ENCODE measurements at regions not wholly inside any gene's neighbourhood (a gene's known extent, or its start where the extent isn't known, plus 50 kb on each side); places are given as distances from the start of the nearest gene placed in this dataset.

DNA sequence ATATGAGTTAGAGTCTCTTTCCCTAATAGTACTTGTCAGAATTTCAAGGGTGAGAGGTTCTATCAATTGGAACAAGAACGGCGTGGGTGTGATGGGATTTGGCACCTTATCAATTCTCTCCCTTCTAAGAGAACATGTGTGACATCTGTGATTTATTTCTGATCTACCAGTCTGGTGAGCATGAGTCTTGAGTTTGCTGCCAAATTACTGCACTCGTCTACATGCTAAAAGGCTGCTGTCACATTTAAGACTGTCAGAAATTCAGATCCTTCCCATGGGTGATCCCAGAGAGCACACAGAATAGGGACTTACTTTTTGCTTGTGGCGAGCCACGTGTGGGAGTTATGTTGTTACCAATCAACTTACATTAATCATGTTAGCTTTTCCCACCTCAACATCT is 370.2 kb upstream of the SASH1 start:
- Histone ChIP-seq H2AFZ (ENCODE audit: low read length) (no peak overlapping the region), H3F3A (ENCODE audit: low read length, unreplicated experiment) (no peaks in the 10 kb centered on the region), H3K4me3 (ENCODE audit: low read length) (no peak overlapping the region), H3K27me3 (ENCODE audit: low read length) (no peaks in the 10 kb centered on the region), H3K36me3 (ENCODE audit: low read depth, low read length) (no peaks in the 10 kb centered on the region), H4K20me1 (ENCODE audit: low read length) (no peaks in the 10 kb centered on the region), H3K79me2 (ENCODE audit: low read length) (no peaks in the 10 kb centered on the region), H3K27ac (ENCODE audit: low read length) (no peak overlapping the region), H3K4me1 (ENCODE audit: insufficient read depth, low read length) (peaks cover 17% of the 10 kb centered on the region), H3K9me3 (ENCODE audit: low read length) (no peaks in the 10 kb centered on the region), H3K9ac (ENCODE audit: low read length) (no peak overlapping the region), H3K4me2 (ENCODE audit: low read length) (no peak overlapping the region), H3K9me2 (replicated peaks; ENCODE audit: low read length) (no peaks in the 10 kb centered on the region)
- no peak for TF ChIP-seq EZH2 (IDR thresholded peaks at IDR 0.05; ENCODE audit: low read length, unreplicated experiment)
- no peak for TF ChIP-seq CTCF (conservative IDR thresholded peaks at IDR 0.05; ENCODE audit: low read depth, low read length)
- no peak for TF ChIP-seq EZH2phosphoT487 (IDR thresholded peaks at IDR 0.05; ENCODE audit: borderline replicate concordance, low read length)
- DNase-seq (no peak), ATAC-seq (no peak)
- POLR2A ChIA-PET (ENCODE audit: unreplicated experiment) = no interaction called here
- CTCF ChIA-PET = no interaction called here
- intact Hi-C loops (cut with micrococcal nuclease) = loop anchor here (5.0 kb wide), 1 partner anchor 115 kb away; no protein-coding TSS in a partner anchor
- BruUV-seq (replicated peaks) = no TSS peak

DNA sequence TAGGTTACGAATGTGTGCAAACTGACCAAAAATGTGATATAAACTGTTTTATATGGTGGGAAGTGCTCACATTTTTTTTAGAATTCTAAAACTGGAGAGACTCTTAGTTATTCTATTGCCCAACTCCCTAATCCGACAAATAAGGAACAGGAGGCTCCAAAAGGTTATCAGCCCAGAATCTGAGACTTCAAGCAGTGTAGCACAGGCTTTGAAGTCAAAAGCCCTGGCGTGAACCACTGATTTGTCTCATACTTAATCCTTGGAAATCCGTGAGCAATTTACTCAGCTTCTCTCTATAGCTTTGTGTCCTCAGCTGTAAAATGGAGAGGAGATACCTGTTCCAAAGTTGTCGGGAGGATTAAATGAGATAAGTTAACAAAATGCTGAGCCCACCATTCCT is 368.8 kb upstream of the SASH1 start:
- Histone ChIP-seq H2AFZ (ENCODE audit: low read length) (no peak overlapping the region), H4K20me1 (ENCODE audit: low read length) (no peaks in the 10 kb centered on the region), H3K9me3 (ENCODE audit: low read length) (no peaks in the 10 kb centered on the region), H3K4me1 (ENCODE audit: insufficient read depth, low read length) (peaks cover 17% of the 10 kb centered on the region), H3K4me2 (ENCODE audit: low read length) (peak overlapping the region; percentile 57), H3K4me3 (ENCODE audit: low read length) (no peak overlapping the region), H3K9ac (ENCODE audit: low read length) (no peak overlapping the region), H3K79me2 (ENCODE audit: low read length) (no peaks in the 10 kb centered on the region), H3K9me2 (replicated peaks; ENCODE audit: low read length) (no peaks in the 10 kb centered on the region), H3K27ac (ENCODE audit: low read length) (no peak overlapping the region), H3F3A (ENCODE audit: low read length, unreplicated experiment) (no peaks in the 10 kb centered on the region), H3K27me3 (ENCODE audit: low read length) (no peaks in the 10 kb centered on the region), H3K36me3 (ENCODE audit: low read depth, low read length) (no peaks in the 10 kb centered on the region)
- ATAC-seq (no peak), DNase-seq (no peak)
- intact Hi-C loops (cut with micrococcal nuclease) = loop anchor here (1.0 to 5.0 kb wide), 6 partner anchors 63 to 467 kb away; no protein-coding TSS in a partner anchor
- no TSS peak for BruUV-seq (replicated peaks)
- ChIA-PET POLR2A (ENCODE audit: unreplicated experiment) (no interaction called here), CTCF (interaction anchor here (0.6 kb wide), 1 partner anchor 274 kb away, joined by 3 read pairs; no protein-coding TSS in a partner anchor)
- TF ChIP-seq EZH2phosphoT487 (IDR thresholded peaks at IDR 0.05; ENCODE audit: borderline replicate concordance, low read length) = no peak

DNA sequence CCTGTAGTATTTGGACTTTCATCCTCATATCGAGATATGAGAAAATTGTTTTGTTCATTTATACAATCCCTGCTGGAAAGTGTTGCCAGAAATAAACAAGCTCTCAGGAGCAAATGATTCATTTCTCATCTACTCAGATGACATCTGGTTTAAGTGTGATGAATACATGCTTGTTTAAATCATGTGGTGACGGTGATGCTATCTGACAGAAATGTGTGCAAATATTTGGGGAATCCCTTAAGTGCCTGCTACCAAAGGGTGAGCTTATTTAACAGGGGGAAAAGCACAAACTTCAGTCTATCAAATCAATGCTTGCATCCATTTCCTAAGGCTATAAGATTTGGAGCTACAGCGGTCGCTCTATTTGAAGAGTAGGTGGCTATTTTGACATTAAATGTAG is 368.3 kb upstream of the SASH1 start:
- no peak overlapping the region for H2AFZ ChIP-seq (ENCODE audit: low read length)

More for the DNA sequence above, 368.3 kb upstream of the SASH1 start:
- no peak overlapping the region for H3K9ac ChIP-seq (ENCODE audit: low read length)
- DNase-seq (peak; percentile 77), ATAC-seq (peak; percentile 89)
- no peak overlapping the region for H3K4me3 ChIP-seq (ENCODE audit: low read length)
- no TSS peak for BruUV-seq (replicated peaks)
- peaks cover 17% of the 10 kb centered on the region for H3K4me1 ChIP-seq (ENCODE audit: insufficient read depth, low read length)
- H3K79me2 ChIP-seq (ENCODE audit: low read length) = no peaks in the 10 kb centered on the region
- ChIA-PET POLR2A (ENCODE audit: unreplicated experiment) (no interaction called here), CTCF (interaction anchor here (0.6 kb wide), 1 partner anchor 275 kb away, joined by 3 read pairs; no protein-coding TSS in a partner anchor)
- TF ChIP-seq CTCF (conservative IDR thresholded peaks at IDR 0.05; ENCODE audit: low read depth, low read length) (no peak), EZH2phosphoT487 (IDR thresholded peaks at IDR 0.05; ENCODE audit: borderline replicate concordance, low read length) (no peak), EZH2 (IDR thresholded peaks at IDR 0.05; ENCODE audit: low read length, unreplicated experiment) (no peak)
- no peaks in the 10 kb centered on the region for H3K36me3 ChIP-seq (ENCODE audit: low read depth, low read length)
- H3F3A ChIP-seq (ENCODE audit: low read length, unreplicated experiment) = no peaks in the 10 kb centered on the region
- no peaks in the 10 kb centered on the region for H3K9me2 ChIP-seq (replicated peaks; ENCODE audit: low read length)
- H3K27ac ChIP-seq (ENCODE audit: low read length) = 0 out of 2 replicates have a peak overlapping the region, but pooled peaks have one; percentile 24
- peak overlapping the region; percentile 57 for H3K4me2 ChIP-seq (ENCODE audit: low read length)
- intact Hi-C loops (cut with micrococcal nuclease) = loop anchor here (1.0 to 5.0 kb wide), 6 partner anchors 63 to 468 kb away; no protein-coding TSS in a partner anchor
- H4K20me1 ChIP-seq (ENCODE audit: low read length) = no peaks in the 10 kb centered on the region
- no peaks in the 10 kb centered on the region for H3K27me3 ChIP-seq (ENCODE audit: low read length)
- H3K9me3 ChIP-seq (ENCODE audit: low read length) = no peaks in the 10 kb centered on the region

All from PC-3 (cell line).